GM12878 (cell line): ENCODE measurements at regions not wholly inside any gene's neighbourhood (a gene's known extent, or its start where the extent isn't known, plus 50 kb on each side); places are given as distances from the start of the nearest gene placed in this dataset.

Experiments
- ATF2 ChIP-seq: IDR thresholded peaks from 2 replicates; pipeline ENCODE4 v1.6.1; 2012; ENCODE audit warnings: low read length, inconsistent platforms
- ZNF274 ChIP-seq: IDR thresholded peaks from one replicate; pipeline ENCODE4 v1.8.0; 2011; ENCODE audit not compliant: insufficient read length, insufficient read depth

DNA sequence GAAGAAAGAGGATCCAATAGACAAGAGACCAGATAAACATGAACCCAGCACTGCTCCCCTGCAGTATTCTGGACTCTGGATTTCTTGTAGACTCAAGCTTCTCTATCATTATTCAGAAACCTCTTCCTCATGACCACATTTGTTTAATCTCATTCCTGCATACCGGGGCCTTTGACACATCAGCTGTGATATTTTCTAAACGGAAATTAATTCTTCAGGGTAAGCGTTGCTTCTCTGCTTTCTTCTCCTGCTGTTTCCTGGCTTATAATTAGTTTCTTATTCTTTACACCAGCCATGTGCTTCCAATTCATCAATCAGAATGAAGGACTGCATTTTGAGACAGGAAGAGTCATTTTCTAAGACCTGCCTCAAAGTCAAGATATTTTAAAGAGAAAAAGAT is 54.2 kb upstream of the TARP start (continued):
- TF ChIP-seq ZNF274 (no peak), ATF2 (no peak)
